HG03135 (cell line): ENCODE measurements at regions not wholly inside any gene's neighbourhood (a gene's known extent, or its start where the extent isn't known, plus 50 kb on each side); places are given as distances from the start of the nearest gene placed in this dataset.
"Not testable (repeated sequence)": the region's sequence is repeated elsewhere in the genome, so short reads cannot be mapped to it uniquely, and the experiment has no call there.

Experiments
- ATAC-seq: cut with Tn5 transposase; IDR thresholded peaks from one replicate; pipeline ENCODE4 v1.9.1; 2021; ENCODE audit warnings: mild to moderate bottlenecking, moderate library complexity; ENCODE audit not compliant: unreplicated experiment

DNA sequence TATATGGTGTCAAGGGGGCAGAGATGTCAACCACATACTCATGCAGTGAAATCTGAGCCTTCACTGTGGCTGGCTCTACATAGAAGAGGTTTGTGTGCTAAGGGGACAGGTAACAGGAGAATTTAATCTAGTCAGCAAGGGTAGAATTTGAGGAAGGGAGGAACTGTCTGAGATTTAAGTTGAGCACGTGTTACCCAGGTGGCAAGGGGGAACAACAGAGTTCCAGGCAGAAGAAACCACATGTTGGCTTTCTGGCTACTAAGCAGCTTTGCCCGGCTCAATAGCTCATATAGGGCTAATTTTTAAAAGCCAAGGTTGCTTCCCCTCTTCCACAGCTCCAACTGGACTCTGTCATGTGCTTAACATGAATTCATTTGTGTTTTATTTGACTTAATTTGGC, 397.6 kb downstream of the EDEM1 start:
- ATAC-seq, result no peak

DNA sequence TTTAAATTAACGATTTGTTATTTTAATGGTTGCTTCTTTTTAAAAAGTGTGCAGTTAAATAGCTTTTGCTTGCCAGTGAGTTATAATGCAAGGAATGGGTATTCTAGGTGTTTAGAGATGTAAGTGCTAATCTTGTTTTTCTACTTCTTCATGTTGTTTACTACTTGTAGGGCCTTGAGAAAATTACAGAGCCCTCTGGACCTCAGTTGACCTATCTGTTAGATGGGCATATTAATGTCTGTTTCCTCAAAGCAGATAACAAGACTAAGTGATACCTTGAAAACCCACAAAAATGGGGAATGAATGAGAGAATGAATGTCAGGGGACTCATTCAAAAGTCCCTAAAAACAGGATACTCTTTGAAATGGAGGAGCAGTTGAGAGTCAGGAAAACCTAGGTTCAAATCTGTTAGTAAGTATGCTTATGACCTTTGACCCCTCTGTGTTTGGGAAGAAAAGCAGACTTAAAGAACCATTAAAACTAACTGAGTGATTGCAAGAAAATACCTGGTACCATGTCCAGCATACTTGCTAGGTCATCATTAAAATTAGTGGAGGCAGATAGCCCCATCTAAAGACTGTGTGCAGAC, 419.5 kb downstream of the EDEM1 start:
- ATAC-seq, result no peak

DNA sequence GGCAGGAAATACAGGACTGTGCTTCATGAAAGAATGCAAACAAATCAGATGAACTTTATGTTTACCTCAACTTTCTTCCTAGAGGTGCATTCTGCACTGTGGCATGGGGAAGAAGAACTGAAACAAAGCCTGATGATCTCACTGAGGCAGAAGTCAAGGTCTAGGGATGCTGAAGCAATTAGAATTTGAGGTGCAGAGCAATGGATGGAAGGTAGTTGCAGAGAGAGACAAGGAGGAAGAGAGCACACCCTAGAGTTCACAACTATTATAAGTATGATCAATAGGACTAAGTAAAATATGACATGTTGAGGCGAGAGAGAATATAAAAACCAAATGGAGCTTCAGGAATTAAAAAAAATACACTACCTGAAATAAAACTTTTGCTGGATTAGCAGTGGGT, 420.1 kb downstream of the EDEM1 start:
- ATAC-seq, result no peak

GRCh38 chr3:5608971-5609370, 421.5 kb downstream of the EDEM1 start:
- ATAC-seq, result not testable (repeated sequence)

- no peak for ATAC-seq
These were observed 426.1 kb downstream of the EDEM1 start for GRCh38 chr3:5613599-5613998.

- ATAC-seq, result no peak
These were observed 429.4 kb downstream of the EDEM1 start for GRCh38 chr3:5616873-5617272.

GRCh38 chr3:5618170-5618569, 430.7 kb downstream of the EDEM1 start:
- no peak for ATAC-seq

- ATAC-seq, result no peak
These were observed 442.9 kb downstream of the EDEM1 start for GRCh38 chr3:5630406-5630805.

GRCh38 chr3:5633960-5634359, 446.5 kb downstream of the EDEM1 start:
- ATAC-seq, result no peak

DNA sequence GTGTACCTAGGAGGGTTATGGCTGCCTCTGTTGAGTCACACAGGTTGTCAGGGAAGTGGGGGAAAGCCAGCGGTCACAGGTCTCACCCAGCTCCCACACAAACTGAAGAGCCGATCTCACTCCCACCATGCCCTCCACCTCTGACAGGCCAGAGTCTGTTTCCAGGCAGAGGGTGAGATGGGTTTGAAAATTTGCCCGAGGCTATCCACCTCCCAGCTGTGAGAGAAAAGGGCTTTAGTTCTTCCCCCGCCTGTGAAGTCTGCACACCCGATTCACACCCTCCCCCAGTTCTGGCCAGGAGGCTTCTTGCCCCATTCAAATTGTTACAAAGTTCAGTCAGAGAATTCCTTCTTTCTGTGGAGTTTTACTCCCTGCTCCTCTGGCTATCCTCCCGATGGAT, 446.9 kb downstream of the EDEM1 start:
- ATAC-seq, result no peak

DNA sequence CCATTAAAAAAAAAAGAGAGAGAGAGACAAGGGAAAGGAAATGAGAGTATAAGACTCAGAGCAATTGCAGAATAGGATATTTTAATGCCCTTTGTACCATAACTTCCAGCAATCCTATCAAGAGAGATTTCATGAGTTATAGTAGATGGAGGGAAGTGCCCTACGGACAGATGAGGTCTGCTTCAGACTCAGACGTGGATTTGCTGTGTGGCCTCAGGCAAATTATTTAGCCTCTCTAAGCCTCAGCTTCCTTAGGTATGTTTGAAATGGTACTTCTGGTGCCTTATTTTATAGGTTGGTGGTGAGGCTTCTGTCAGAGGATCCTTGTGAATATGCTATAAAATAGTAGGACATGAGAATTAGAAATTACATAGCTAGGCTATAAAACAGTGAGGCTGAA, 448.2 kb downstream of the EDEM1 start:
- ATAC-seq, result no peak

- no peak for ATAC-seq
These were observed 451.0 kb downstream of the EDEM1 start for GRCh38 chr3:5638550-5638949.

DNA sequence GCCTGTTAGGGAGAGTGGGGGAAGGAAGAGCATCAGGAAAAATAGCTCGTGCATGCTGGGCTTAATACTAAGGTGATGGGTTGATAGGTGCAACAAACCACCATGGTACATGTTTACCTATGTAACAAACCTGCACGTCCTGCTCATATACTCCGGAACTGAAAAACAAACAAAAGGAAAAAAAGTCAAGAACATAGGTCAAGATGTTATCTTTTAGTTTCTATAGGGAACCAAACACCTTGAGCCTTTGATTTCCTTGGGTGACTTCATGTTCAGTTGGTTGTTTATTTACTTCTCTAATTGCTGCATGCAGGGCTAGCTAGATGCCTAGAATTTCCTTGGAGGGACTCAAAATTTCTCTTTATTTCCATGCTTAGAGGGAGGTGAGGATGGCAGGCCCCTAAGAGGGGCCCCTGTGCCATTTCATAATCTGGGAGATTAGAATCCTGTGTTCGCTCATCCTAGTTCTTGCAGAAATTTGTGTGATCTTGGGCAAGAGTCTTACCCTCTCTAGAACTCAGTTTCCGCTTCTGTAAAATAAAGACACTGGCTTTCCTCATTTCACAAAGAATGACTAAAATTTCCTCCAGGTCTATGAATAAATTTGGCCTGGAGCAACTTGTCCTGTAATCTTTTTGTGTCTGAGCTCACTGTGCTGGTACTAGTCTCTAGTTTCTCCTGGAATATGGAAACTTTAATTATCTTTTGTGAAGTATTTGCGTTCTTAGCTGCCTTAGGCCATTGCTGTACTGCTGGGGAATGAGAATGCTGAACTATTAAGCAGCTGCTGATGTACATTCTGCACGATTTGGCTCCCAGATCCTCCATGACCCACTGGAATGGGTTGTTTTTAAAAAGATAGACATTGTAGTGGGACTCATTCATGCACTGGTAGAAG, 457.5 kb downstream of the EDEM1 start:
- ATAC-seq, result no peak

DNA sequence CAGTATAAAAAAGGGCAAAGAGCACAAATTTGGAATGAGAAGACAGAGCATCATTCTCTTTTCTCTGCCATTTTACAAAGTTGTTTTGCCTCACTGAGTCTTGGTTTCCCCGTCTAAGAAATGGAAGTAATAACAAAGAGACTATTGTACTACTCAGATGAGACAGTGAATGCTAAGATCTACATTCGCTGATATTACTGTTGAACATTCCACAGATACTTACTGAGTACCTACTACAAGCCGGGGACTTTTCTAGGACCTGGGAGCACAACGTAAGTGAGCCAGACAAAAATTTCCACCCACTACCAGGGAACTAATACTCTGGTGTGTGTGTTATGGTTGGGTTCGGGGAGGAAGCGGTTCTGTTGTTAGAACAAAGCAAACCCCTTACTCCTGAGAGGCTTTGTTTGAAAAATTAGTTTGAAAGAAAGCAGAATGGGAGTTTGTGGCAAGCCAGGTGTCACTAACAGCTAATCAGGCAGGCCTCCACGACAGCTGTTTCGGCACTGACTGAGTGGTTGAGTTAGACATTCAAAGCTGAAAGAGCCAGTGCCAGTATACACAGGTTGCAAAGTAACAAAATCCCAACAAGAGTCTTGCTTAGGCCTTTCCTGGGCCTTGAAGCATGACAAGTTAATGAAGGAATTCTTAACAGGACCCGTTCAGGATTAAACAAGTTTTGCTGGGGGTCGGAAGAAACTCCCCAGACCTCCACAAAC, 458.3 kb downstream of the EDEM1 start:
- ATAC-seq, result no peak

DNA sequence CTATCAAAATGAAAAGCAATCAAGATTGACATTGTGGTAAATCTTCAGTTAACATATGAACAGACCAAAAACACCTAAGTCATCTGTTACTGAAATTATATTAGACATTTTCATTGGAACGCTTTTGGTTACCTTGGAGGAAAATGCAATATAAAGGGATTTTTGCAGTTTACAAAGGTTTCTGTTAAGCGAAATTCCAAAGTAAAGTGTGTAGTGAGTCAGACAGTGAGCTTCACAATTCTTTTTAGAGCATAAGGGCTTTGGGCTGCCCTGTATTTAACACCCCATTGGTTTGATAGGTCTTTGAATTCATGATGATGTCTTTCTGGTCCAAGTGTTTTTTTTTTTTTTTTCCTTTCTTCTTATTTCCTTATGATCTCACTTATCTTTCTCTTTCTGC, 462.8 kb downstream of the EDEM1 start:
- ATAC-seq, result no peak

- no peak for ATAC-seq
These were observed 463.8 kb downstream of the EDEM1 start for GRCh38 chr3:5651351-5651750.

GRCh38 chr3:5653426-5654143, 466.1 kb downstream of the EDEM1 start:
- no peak for ATAC-seq

- ATAC-seq, result no peak
These were observed 469.6 kb downstream of the EDEM1 start for GRCh38 chr3:5657106-5657505.

- ATAC-seq, result no peak
These were observed 476.1 kb downstream of the EDEM1 start for GRCh38 chr3:5663601-5664000.

GRCh38 chr3:5666455-5666854, 478.9 kb downstream of the EDEM1 start:
- ATAC-seq, result no peak

- ATAC-seq, result no peak
These were observed 486.0 kb downstream of the EDEM1 start for GRCh38 chr3:5673521-5673920.
